Ramos (cell line): ENCODE measurements at regions not wholly inside any gene's neighbourhood (a gene's known extent, or its start where the extent isn't known, plus 50 kb on each side); places are given as distances from the start of the nearest gene placed in this dataset.

ENCODE experiments used
- in situ Hi-C: fragments of 300-500 bp; cut with MboI; formaldehyde crosslinking; loops from one replicate; pipeline ENCODE4 v1.14.3; 2022; ENCODE audit warnings: low sequenced_read_pairs; ENCODE audit not compliant: unreplicated experiment

DNA sequence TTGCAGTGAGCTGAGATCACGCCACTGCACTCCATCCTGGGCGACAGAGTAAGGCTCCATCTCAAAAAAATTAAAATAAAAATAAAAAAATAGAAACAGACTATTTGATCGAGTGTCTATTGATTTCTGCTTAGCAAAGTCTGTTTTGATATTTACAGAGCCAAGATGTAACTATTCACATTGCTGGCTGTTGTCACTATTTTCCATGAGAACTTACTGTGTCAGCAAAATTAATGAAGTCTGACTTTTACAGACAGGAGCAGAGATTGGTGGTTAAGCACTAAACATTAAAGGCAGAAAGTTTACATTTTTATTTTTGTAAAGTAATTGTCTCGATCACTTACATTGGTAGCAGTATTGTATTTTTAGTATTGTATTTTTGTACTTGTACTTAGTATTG lies 85.0 kb upstream of the CCDC28A start:
- in situ Hi-C loops, result no loop called here

DNA sequence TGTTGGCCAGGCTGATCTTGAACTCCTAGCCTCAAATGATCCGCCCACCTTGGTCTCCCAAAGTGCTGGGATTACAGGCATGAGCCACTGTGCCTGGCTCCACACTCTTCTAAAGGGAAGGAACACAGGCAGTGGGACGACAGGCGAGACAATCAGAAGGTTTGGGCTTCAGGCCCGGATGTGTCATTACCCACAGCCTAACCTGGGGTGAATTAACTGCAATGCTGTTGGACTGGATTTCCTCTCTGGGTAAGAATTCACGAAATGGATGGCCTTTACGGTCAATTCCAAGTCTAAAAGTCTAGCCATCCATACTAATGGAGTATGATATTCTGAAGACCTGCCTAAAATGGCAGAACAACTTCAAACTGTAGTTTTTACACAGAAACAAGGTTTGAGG lies 83.7 kb upstream of the CCDC28A start:
- in situ Hi-C loops, result no loop called here

DNA sequence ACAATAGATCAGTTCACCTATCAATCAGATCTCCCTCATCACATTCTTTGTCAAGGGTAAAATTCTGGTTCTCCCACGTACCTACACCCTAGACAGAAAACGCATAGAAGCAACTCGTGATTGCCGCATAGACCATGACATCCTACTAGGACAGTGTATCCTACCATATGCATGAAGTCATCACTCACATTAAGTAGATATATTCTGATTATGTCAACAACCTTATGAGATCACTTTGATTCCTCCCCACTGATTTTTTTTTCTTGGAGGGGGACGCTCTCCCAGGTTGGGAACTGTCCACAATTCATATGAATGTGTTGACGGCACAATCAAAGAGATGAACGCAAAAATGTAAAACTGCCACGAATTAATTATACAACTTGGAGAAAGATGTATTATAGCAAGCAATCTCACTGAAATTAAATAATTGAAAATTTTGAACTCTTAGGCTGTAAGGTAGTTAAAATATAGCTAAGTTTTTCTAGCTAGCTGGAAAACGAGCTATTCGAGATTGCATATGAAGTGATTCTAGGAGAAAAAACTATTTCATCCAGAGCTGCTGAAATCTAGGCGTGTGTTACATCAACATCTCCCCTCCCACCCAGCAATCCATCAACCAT lies 82.5 kb upstream of the CCDC28A start:
- in situ Hi-C loops, result no loop called here

- in situ Hi-C loops, result no loop called here
These were observed 81.9 kb upstream of the CCDC28A start for GRCh38 chr6:138691595-138692057.

- in situ Hi-C loops, result no loop called here
These were observed 81.3 kb upstream of the CCDC28A start for GRCh38 chr6:138692058-138692977.

DNA sequence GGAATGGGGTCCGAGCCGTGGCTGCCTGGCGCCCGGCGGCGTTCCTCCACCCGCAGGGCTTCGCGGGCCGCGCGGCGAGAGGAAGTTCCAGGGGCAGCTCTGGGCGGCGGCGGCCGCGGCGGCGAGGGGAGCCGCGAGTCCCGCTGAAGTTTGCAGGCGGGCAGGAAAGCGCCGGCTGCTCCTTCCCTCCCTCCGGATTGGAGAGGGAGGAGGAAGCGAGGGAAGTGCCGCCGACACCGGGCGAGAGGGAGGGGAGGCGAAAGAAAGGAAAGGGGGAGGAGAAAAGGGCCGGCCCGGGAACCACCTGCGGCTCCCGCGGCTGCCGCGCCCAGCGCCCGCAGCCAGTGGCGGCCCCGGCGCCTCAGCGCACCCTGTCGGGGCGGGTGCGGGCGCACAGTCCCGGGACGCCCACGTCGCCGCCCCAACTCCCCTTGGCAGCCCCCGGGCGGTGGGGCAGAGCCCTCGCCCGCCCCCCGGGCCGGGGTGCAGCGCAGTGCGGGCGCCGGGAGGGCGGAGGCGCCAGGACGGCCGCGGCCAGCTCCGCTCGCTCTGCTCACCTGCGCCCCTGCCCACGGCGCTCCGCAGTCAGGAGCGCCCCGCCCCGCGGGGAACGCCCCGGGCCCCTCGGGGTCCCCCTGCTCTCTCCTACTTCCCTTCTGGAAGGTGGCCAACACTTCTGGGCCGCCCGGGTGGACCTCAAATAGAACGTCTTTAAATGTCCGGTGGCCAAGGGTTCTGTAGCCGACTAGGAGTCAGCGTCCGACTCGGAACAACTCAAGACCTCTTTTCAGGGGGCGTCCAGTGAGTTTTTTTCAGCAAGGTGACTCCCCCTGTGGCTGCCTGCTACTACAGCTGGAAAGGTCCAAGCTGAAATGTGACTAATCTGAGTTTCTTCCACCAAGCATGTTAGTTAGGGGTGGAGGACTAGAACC lies 80.3 kb upstream of the CCDC28A start:
- in situ Hi-C loops, result no loop called here

DNA sequence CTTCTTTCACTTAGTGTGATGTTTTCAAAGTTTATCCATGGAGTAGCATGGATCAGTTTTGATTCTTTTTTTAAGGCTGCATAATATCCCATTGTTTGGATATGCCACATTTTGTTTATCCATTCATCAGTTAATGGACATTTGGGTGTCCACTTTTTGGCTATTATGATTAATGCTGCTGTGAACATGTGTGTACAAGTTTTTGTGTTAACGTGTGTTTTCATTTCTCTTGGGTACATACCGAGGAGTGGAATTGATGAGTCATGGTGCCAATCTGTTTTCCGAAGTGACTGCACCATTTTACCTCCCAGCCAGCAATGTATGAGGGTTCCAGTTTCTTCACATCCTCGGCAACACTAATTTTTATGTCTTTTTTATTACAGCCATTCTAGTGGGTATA lies 78.4 kb upstream of the CCDC28A start:
- in situ Hi-C loops, result no loop called here

- in situ Hi-C loops, result no loop called here
These were observed 59.1 kb upstream of the CCDC28A start for GRCh38 chr6:138714493-138714892.

GRCh38 chr6:138716013-138716412 lies 57.6 kb upstream of the CCDC28A start:
- in situ Hi-C loops, result no loop called here

DNA sequence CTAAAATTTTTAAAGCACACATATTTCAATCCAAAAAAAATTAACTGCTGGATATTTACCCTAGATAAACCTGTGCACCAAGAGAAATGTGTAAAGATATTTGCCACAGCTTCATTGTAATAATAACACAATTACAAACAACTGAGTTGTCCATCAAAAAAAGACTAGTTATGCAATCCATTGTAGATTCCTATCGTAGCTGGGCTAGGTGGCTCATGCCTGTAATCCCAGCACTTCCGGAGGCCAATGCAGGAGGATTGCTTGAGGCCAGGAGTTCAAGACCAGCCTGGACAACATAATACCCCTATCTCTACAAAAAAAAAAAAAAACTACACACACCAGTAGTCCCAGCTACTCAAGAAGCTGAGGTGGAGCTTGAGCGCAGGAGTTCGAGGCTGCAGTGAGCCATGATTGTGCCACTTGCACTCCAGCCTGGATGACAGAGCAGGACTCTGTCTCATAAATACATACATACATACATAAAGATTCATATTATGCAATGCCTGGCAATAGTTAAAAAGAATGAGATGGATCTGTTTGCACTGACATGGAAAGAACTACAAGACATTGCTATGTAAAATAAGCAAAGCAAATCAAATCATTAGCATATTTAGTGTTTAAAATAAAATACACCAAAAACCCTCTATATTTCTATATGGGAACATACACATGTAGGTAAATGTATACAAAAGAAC lies 56.5 kb upstream of the CCDC28A start:
- in situ Hi-C loops, result no loop called here

- in situ Hi-C loops, result no loop called here
These were observed 54.4 kb upstream of the CCDC28A start for GRCh38 chr6:138719011-138719635.

GRCh38 chr6:138719744-138720143 lies 53.8 kb upstream of the CCDC28A start:
- in situ Hi-C loops, result no loop called here

DNA sequence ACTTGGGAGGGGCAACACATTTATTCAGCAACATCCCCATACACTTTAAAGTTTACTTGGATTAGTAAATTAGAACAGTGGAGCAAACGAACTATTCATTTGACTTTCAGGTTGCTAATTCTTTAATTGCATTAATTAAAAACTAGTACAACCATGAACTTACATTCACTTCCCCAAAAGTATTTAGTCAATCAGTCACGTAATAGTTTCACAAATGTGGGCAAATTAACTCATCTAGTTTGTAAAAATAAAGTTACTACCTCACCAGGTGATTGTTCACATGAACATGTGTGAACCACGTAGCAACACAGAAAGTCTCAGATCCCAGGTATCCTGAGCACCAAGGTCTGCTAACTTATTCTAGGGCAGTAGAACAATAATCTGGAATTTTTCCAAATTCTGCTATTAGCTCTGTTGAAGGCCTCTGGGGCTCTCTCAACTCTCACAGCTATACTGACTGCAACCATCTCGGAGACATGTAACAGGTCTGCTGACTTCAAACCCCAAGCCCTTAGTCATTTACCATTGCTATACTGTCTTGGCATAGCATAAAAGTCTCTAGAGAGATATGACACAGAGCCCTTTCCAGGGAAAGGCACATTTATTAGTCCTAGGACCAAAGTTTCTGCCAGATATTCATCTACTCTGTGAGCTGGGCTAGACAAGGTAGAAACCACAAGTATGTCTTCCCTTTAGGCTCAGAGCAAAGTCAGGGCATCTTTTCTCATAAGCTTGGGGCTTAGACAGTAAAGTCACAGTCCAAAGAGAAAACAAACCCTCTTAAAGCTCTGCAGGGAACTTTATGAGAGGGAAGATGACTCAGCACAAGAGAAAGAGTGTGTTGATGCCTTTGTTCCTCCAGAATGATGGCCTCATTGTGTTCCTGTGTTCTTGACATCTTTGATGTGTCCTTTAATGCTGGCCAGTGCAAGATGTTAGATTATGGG lies 50.9 kb upstream of the CCDC28A start:
- in situ Hi-C loops, result no loop called here
